ENCODE measurements at regions not wholly inside any gene's neighbourhood (a gene's known extent, or its start where the extent isn't known, plus 50 kb on each side); places are given as distances from the start of the nearest gene placed in this dataset.
"Not testable (repeated sequence)": the region's sequence is repeated elsewhere in the genome, so short reads cannot be mapped to it uniquely, and the experiment has no call there.

DNA sequence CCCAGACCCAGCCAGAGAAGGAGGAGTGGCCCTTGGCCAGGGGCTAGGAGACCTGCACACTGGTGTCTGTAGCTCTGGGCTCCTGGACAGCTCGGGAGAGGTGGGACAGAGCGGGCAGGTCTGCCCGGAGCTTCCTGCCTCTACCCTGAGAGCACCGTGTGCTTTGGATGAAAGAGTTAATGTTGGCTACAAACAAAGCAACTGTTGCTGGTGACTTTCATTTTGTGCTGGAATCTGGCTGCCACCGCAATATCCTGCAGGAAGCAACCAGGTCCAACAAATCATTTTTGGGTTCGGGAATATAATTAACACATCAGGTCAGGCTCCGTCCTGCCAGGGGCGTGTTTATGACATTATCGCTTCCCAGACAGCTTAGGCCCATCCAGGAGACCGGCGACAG lies 441.8 kb upstream of the MKI67 start:
- no peak for DNase-seq

- DNase-seq = no peak
Observed at GRCh38 chr10:128568491-128568890, 442.3 kb upstream of the MKI67 start.

GRCh38 chr10:128568990-128569945 lies 443.0 kb upstream of the MKI67 start:
- no peak for DNase-seq

- DNase-seq = no peak
Observed at GRCh38 chr10:128570319-128570995, 444.2 kb upstream of the MKI67 start.

GRCh38 chr10:128571071-128571470 lies 444.8 kb upstream of the MKI67 start:
- no peak for DNase-seq

GRCh38 chr10:128571745-128572144 lies 445.5 kb upstream of the MKI67 start:
- no peak for DNase-seq

DNA sequence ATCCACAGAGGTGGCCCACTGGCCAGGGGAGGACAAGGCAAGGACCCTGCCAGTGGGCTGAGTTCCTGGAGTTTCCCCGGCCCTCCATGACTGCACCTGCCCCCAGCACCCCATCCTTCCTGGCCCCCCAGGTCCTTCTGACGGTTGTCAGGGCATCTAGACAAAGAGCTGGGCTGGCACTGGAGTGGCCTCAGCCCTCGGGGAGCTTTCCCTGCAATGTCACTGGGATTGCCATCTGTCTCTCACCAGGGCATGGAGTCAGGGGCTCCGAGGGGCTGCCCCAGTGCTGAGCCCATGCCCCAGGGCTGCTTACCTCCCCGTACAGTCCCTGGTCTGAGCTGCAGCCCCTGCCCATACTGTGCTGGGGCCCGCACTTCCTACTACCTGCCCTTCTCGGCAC lies 446.5 kb upstream of the MKI67 start:
- no peak for DNase-seq

GRCh38 chr10:128573281-128573845 lies 447.1 kb upstream of the MKI67 start:
- DNase-seq = no peak

DNA sequence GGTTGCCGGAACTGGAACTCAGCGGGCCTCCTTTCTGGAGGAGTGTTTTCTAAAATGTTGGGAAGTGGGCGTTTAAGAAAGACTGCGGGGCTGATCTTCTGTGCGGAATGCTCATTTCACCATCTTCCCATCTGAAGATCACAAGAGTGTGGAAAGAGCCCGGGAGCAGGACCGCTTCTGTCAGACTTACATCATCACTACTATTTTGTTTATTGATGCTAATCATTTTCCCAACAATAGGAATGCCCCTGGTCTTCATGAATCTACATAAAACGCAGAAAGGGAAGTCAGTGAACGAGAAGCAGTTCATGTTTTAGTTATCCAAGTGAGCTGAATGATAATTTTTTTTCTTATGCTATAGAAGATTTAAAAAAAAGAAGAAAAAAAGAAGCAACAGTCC lies 447.8 kb upstream of the MKI67 start:
- DNase-seq = no peak

DNA sequence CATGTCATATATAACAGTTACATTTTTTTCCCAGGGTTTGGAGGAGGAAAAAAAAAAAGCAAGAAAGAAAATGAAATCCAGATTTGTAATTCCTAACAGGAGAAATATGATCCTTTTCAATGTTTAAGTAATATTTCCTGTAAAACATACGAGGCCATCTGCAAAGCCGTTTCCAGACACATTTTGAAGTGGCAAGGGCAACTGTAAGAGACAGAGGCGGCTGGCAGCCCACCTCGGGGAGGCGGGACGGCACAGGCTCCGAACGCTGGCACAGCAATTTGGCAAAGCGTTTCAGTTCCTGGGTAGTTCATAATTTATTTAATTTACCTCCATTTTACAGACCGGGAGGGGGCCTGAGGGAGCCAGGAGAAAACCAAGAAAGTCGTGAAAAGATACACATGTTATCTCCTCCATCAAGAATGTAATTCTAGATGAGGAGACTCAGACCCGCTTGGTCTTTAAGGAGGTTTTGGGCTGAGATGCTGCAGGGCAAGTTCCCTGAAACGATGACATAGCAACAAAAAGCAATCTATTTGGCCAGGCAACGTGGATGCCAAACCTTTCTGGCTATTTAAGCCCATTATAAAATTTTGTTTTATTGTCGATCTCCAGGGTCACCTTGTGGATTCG lies 448.5 kb upstream of the MKI67 start:
- no peak for DNase-seq

- DNase-seq = no peak
Observed at GRCh38 chr10:128575761-128576160, 449.5 kb upstream of the MKI67 start.

GRCh38 chr10:128576336-128576735 lies 450.1 kb upstream of the MKI67 start:
- no peak for DNase-seq

- no peak for DNase-seq
Observed at GRCh38 chr10:128576943-128577670, 450.9 kb upstream of the MKI67 start.

DNA sequence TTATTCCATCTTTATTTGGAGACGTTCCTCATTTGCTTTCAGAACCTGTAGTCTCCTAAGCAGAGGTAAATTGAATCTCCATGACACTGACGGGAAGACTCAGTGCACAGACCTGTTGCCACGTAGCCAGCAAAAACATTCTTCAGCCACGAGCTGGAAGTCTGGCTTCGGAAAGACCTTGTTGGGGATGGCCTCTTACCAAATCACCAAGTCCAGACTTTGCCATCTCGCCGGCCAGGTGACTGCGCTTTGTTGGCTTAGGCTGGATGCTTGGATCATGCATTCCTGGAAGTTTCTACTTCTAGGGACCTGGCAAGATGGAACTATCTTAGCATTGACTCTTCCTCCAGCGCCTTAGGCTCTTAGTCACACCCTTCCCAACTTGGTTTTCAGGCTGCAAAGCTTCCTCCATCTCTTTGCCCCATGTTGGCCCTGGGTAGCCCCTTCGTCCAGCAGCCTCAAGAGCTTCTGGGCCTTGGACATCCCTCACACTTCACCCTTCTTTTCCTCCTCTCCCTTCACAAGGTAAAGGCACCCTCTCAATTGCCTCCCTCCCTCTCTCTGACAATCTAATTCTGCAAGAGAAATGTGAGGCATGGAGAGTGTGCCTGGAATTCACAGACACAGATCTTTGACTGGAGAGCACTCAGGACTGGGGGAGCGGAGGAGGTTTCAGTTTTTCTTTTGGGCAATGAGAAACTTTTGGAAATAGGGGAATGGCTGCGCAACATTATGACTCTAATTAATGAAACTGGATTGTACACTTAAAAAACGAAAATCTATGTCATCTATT lies 451.9 kb upstream of the MKI67 start:
- DNase-seq = no peak

DNA sequence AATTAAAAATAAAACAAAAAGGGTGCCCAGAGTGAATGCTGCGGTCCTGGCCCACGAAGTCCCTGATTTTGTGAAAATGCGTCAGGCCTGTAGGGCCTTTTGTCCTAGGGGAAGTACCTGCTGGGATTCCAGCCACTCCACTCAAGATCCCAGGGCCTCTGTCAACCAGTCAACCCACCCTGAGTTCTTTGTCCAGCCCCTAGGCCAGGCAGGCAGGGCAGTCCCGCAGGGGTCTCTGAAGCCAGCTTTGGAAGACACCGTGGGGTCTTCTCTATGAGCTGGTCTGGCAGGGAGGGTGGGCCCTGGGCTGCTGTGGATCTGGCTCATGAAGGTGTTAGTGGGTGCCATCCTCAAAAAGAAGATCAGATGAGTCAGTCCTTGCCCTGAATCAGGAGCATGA lies 452.5 kb upstream of the MKI67 start:
- no peak for DNase-seq

DNA sequence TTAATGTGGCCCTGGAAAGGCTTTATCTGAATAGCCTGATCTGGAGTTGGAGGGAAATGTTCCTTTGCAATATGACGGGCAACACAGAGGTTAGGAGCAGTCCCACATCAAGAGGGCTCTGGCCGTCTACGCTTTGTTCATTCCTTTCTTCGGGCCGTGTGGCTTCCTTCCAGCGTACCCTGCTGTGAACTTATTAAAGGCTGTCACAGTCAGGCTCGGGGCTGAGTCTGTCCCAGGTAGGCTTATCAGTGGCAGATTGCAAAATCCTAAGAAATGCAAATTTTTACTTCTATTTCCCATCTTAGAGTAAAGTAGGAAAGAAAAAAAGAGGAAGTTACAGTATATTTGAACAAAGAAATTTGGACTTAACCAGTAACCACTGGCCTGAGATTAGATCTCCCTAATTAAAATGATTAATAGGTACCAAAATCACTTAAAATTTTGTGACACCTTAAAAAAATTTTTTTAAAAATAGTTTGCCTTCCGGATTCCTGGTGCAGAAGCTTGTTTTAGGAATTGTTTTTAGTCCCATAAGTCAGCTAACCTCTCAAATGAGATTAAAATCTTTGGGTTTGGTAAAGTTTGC lies 453.1 kb upstream of the MKI67 start:
- no peak for DNase-seq

DNA sequence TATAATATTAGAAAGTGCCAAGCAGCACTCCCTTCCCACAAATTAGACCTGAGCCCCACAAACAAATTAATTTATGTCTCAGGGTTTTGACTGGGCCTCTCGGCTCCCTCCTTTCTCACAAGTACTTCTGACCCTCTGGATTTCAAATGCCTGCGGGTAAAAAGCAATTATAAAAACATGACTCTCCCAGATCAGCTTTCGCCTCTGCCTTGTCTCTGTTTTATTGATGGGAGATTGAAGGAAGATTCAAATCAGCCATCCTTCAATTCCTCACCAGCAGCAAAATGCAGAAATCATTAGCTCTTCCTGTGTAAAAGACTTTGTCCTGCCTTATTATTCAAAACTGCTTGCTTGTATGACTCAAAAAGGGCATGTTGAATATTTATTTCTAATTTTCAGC lies 453.7 kb upstream of the MKI67 start:
- no peak for DNase-seq

DNA sequence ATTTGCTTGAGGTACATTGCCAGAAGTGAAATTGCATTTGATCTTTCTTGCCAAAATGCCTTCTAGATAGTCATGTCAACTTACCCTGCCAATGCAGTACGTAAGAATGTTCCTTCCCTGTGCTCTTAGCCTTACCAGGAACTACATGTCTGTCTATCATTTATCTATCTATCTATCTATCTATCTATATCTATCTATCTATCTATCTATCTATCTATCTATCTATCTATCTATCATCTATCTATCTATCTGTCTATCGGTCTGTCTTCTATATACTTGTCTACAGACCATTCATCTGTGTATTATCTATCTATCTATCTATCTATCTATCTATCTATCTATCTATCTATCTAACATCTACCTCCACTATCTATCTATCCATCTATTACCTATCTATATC lies 456.9 kb upstream of the MKI67 start:
- DNase-seq = not testable (repeated sequence)

DNA sequence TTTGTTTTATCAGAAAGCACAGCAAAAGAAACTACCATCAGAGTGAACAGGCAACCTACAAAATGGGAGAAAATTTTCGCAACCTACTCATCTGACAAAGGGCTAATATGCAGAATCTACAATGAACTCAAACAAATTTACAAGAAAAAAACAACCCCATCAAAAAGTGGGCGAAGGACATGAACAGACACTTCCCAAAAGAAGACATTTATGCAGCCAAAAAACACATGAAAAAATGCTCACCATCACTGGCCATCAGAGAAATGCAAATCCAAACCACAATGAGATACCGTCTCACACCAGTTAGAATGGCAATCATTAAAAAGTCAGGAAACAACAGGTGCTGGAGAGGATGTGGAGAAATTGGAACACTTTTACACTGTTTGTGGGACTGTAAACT lies 460.4 kb upstream of the MKI67 start:
- DNase-seq = not testable (repeated sequence)

DNA sequence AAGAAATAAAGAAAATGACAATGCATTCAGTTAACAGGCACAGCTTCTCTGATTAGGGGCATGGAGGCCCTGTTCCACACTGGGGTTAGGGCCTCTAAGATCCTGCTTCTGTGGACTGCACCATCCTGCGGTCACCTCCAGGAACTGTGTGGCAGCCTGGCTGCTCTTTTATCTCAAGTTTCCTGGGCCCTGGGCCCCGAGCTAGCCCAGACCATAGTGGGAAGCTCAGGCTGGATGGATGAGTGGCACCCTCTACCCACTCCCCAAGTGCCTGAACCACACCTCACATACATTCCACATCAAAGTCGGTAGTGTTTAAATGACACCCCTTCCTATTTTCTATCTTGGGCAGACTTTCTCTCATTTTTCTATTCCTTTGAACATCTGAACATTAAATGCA lies 461.5 kb upstream of the MKI67 start:
- DNase-seq = no peak

- no peak for DNase-seq
Observed at GRCh38 chr10:128588402-128588801, 462.2 kb upstream of the MKI67 start.

DNA sequence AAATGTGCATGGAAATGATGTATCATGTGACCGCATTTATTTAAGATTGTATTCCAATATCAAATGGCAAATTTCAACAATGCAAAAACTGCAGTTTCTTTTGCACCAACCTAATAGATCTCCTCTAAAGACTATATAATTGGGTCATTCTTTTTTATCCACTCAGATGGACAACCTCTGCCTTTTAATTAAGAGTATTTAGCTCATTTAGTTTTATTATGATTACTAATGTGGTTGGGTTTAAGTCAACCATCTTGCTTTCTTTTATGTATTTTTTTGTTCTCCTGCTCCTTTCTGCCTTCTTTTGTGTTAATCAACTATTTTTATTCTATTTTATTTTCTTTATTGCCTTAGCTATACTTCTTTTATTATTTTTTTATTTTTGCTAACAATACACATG lies 468.5 kb upstream of the MKI67 start:
- DNase-seq = no peak
